ENCODE measurements at regions not wholly inside any gene's neighbourhood (a gene's known extent, or its start where the extent isn't known, plus 50 kb on each side); places are given as distances from the start of the nearest gene placed in this dataset.

DNA sequence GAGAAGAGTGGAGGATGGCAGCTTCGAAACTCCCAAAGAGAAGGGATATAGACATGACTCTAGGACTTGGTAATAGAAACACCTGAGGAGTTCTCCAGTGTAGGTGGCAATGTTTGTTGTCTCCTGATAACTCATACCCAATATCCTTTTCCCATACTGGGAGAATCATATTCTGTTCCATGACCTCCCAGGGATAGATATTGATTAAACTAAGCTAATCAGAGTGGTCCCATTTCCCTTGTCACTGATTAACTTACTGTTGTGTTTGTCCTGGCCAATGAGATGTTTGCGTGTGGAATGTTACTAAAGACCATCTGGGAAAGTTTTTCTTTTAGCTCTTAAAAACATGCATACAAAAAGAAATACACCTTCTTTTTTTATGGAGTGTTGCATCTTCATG, 85.6 kb downstream of the RPL22L1 start:
- Histone ChIP-seq H3K4me2 (ENCODE audit: low read depth, low read length, poor library complexity, severe bottlenecking) (no peak overlapping the region), H3K9ac (ENCODE audit: low read length) (no peak overlapping the region), H2AFZ (ENCODE audit: low read depth, low read length, severe bottlenecking) (no peak overlapping the region), H3K9me3 (ENCODE audit: insufficient read depth, low read length) (no peaks in the 10 kb centered on the region), H3F3A (ENCODE audit: insufficient read depth) (no peaks in the 10 kb centered on the region), H3K79me2 (ENCODE audit: insufficient read depth, low read length) (no peaks in the 10 kb centered on the region), H3K27me3 (ENCODE audit: low read length) (no peaks in the 10 kb centered on the region), H3K27ac (ENCODE audit: low read depth, low read length) (no peak overlapping the region), H4K20me1 (ENCODE audit: low read depth, low read length) (no peaks in the 10 kb centered on the region), H3K9me2 (replicated peaks; ENCODE audit: insufficient read depth, low read length) (no peaks in the 10 kb centered on the region), H3K4me3 (ENCODE audit: insufficient read depth, low read length, poor library complexity, severe bottlenecking) (no peak overlapping the region), H3K36me3 (ENCODE audit: low read length) (no peaks in the 10 kb centered on the region)
- TF ChIP-seq, protein P1, sequence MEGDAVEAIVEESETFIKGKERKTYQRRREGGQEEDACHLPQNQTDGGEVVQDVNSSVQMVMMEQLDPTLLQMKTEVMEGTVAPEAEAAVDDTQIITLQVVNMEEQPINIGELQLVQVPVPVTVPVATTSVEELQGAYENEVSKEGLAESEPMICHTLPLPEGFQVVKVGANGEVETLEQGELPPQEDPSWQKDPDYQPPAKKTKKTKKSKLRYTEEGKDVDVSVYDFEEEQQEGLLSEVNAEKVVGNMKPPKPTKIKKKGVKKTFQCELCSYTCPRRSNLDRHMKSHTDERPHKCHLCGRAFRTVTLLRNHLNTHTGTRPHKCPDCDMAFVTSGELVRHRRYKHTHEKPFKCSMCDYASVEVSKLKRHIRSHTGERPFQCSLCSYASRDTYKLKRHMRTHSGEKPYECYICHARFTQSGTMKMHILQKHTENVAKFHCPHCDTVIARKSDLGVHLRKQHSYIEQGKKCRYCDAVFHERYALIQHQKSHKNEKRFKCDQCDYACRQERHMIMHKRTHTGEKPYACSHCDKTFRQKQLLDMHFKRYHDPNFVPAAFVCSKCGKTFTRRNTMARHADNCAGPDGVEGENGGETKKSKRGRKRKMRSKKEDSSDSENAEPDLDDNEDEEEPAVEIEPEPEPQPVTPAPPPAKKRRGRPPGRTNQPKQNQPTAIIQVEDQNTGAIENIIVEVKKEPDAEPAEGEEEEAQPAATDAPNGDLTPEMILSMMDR (IDR thresholded peaks at IDR 0.05; ENCODE audit: insufficient read depth, low read length, poor library complexity, severe bottlenecking) = no peak

DNA sequence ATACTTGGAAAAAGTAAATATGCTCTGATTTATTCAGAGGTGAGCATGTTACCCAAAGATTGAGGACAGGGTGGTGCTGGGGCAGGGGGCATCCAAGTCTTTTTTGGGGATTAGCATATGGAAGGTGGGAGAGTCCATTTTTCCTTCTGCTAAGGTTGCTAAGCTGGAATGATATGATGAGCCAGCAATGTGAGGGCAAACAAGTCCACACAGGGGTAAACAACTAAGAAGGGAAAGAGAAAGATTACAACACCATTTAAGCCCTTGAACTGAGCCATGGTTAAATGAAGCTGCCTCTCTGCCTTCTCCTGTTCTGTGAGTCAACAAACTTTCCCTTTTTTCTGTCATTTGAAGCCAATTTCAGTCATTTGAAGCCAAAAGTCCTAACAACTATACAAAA, 89.0 kb downstream of the RPL22L1 start:
- H2AFZ ChIP-seq (ENCODE audit: low read depth, low read length, severe bottlenecking) = no peak overlapping the region
- no peaks in the 10 kb centered on the region for H3K36me3 ChIP-seq (ENCODE audit: low read length)
- TF ChIP-seq, protein P1 (IDR thresholded peaks at IDR 0.05; ENCODE audit: insufficient read depth, low read length, poor library complexity, severe bottlenecking) = no peak
- TF ChIP-seq EZH2phosphoT487 (conservative IDR thresholded peaks at IDR 0.05; ENCODE audit: low read length) = no peak
- H3K79me2 ChIP-seq (ENCODE audit: insufficient read depth, low read length) = no peaks in the 10 kb centered on the region
- H3K27ac ChIP-seq (ENCODE audit: low read depth, low read length) = no peak overlapping the region
- no peaks in the 10 kb centered on the region for H4K20me1 ChIP-seq (ENCODE audit: low read depth, low read length)
- no peak overlapping the region for H3K4me3 ChIP-seq (ENCODE audit: insufficient read depth, low read length, poor library complexity, severe bottlenecking)
- H3K9me2 ChIP-seq (replicated peaks; ENCODE audit: insufficient read depth, low read length) = no peaks in the 10 kb centered on the region
- no peaks in the 10 kb centered on the region for H3K27me3 ChIP-seq (ENCODE audit: low read length)
- H3K9me3 ChIP-seq (ENCODE audit: insufficient read depth, low read length) = no peaks in the 10 kb centered on the region
- no peak overlapping the region for H3K4me2 ChIP-seq (ENCODE audit: low read depth, low read length, poor library complexity, severe bottlenecking)
- H3K9ac ChIP-seq (ENCODE audit: low read length) = no peak overlapping the region
- H3F3A ChIP-seq (ENCODE audit: insufficient read depth) = no peaks in the 10 kb centered on the region

DNA sequence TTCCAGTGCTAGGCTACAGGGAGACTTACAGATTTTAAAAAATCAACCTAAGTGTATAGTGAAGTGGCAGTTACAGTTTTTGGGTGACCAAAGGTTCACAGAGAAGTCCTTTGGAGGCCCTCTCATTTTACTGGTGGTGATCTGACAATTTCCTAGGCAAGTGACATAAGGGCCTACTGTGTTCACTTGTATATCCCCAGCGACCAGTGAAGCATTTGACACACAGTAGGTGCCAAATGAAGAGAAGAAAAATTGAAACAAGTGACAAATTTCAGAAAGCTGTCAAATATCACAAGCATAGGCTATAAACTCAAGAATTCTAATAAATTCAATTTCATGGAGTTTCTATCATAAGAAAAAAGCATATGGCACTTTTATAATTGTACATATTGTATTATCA, 89.5 kb downstream of the RPL22L1 start:
- Histone ChIP-seq H4K20me1 (ENCODE audit: low read depth, low read length) (no peaks in the 10 kb centered on the region), H3K27ac (ENCODE audit: low read depth, low read length) (no peak overlapping the region), H3K79me2 (ENCODE audit: insufficient read depth, low read length) (no peaks in the 10 kb centered on the region), H3K9ac (ENCODE audit: low read length) (no peak overlapping the region), H3K27me3 (ENCODE audit: low read length) (no peaks in the 10 kb centered on the region), H2AFZ (ENCODE audit: low read depth, low read length, severe bottlenecking) (no peak overlapping the region), H3K4me3 (ENCODE audit: insufficient read depth, low read length, poor library complexity, severe bottlenecking) (no peak overlapping the region), H3K4me2 (ENCODE audit: low read depth, low read length, poor library complexity, severe bottlenecking) (no peak overlapping the region), H3F3A (ENCODE audit: insufficient read depth) (no peaks in the 10 kb centered on the region), H3K9me2 (replicated peaks; ENCODE audit: insufficient read depth, low read length) (no peaks in the 10 kb centered on the region), H3K36me3 (ENCODE audit: low read length) (no peaks in the 10 kb centered on the region), H3K9me3 (ENCODE audit: insufficient read depth, low read length) (no peaks in the 10 kb centered on the region)
- TF ChIP-seq EZH2phosphoT487 (conservative IDR thresholded peaks at IDR 0.05; ENCODE audit: low read length) = no peak
- TF ChIP-seq, protein P1 (IDR thresholded peaks at IDR 0.05; ENCODE audit: insufficient read depth, low read length, poor library complexity, severe bottlenecking) = no peak

Measured in SU-DHL-6 (cell line).